Natural killer cell (primary cell): ENCODE measurements at regions not wholly inside any gene's neighbourhood (a gene's known extent, or its start where the extent isn't known, plus 50 kb on each side); places are given as distances from the start of the nearest gene placed in this dataset.

Source experiments
- ATAC-seq, 3 donors: fragments of 150-1000 bp in 2 of 3; fragments of 200-7000 bp in 1 of 3; cut with Tn5 transposase; 1 replicate in 1 of 3; 2 replicates in 2 of 3; pipeline ENCODE4 v1.10.0; 2021; ENCODE audit warnings: mild to moderate bottlenecking in 2 of 3, moderate library complexity in 2 of 3
- DNase-seq, 2 donors: peaks; one replicate each; pipeline versions ENCODE4 v3.0.0 to v3.0.0-alpha.2; 2013 to 2021; ENCODE audit warnings: mixed read lengths in 1 of 2
- H3K27ac ChIP-seq: one replicate; pipeline ENCODE4 v1.5.1; 2013; ENCODE audit warnings: mild to moderate bottlenecking, low read length
- H3K27me3 ChIP-seq: one replicate; pipeline ENCODE4 v1.6.1; 2013; ENCODE audit warnings: low read length; ENCODE audit not compliant: control insufficient read depth, insufficient read depth
- H3K36me3 ChIP-seq: one replicate; pipeline ENCODE4 v1.6.1; 2013; ENCODE audit warnings: low read length; ENCODE audit not compliant: control insufficient read depth, insufficient read depth
- H3K4me1 ChIP-seq: one replicate; pipeline ENCODE4 v1.6.1; 2013; ENCODE audit warnings: low read length; ENCODE audit not compliant: control insufficient read depth, insufficient read depth
- H3K4me3 ChIP-seq: one replicate; pipeline ENCODE4 v1.5.1; 2013; ENCODE audit warnings: low read length
- H3K9me3 ChIP-seq: one replicate; pipeline ENCODE4 v1.6.1; 2013; ENCODE audit warnings: low read length; ENCODE audit not compliant: control insufficient read depth, insufficient read depth
- H3K27ac Mint-ChIP-seq, 2 donors: one replicate each; pipeline ENCODE4 v1.8.0; 2022; ENCODE audit warnings: mild to moderate bottlenecking in 2 of 2, mixed read lengths in 2 of 2, moderate library complexity in 1 of 2
- H3K27me3 Mint-ChIP-seq, 2 donors: one replicate each; pipeline ENCODE4 v1.8.0; 2022; ENCODE audit warnings: low read depth in 2 of 2, mixed read lengths in 2 of 2
- H3K36me3 Mint-ChIP-seq: one replicate; pipeline ENCODE4 v1.8.0; 2022; ENCODE audit warnings: mixed read lengths
- H3K4me1 Mint-ChIP-seq, 2 donors: one replicate each; pipeline ENCODE4 v1.8.0; 2022; ENCODE audit warnings: mixed read lengths in 2 of 2
- H3K4me3 Mint-ChIP-seq: one replicate; pipeline ENCODE4 v1.8.0; 2022; ENCODE audit warnings: mild to moderate bottlenecking, moderate library complexity, mixed read lengths
- H3K9me3 Mint-ChIP-seq, 2 donors: one replicate each; pipeline ENCODE4 v1.8.0; 2022; ENCODE audit warnings: mixed read lengths in 2 of 2
- WGBS: methylation state at CpG from one replicate; pipeline ENCODE4 v1.1.7; 2013; ENCODE audit warnings: missing lambda C conversion rate; ENCODE audit not compliant: insufficient coverage; 5-methylcytosine and 5-hydroxymethylcytosine counted together
- intact Hi-C: fragments of 100-400 bp; cut with micrococcal nuclease; formaldehyde crosslinking; loops from one replicate; pipeline ENCODE4 v1.14.2; 2022
- TF ChIP-seq, protein P1 (sequence below): fragments of 200-600 bp; IDR thresholded peaks from one replicate; pipeline ENCODE4 v1.8.0; 2022; ENCODE audit warnings: antibody characterized with exemption

DNA sequence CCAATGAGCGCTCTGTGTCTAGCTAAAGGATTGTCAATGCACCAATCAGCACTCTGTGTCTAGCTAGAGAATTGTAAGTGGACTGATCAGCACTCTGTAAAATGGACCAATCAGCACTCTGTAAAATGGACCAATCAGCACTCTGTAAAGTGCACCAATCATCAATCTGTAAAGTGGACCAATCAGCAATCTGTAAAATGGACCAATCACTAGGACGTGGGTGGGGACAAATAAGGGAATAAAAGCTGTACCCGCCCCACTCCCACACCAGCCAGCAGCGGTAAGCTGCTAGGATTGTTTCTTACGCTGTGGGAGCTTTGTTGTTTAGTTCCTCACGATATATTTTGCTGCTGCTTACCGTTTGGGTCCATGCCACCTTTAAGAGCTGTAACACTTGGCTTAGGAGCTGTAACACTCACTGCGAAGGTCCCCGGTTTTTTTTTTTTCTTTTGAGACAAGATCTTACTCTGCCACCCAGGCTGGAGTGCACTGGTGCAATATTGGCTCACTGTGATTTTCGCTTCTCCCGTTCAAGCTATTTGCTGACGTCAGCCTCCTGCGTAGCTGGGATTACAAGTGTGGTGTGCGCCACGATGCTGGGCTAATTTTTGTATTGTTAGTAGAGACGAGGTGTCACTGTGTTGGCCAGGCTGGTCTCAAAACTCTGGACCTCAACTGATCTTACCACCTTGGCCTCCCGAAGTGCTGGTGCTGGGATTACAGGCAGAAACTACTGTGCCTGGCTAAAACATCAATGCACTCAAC is 184.8 kb downstream of the PTPN20 start:
- 93% methylated on average over 17 of the region's 17 CpGs for WGBS
- no peak for ATAC-seq

DNA sequence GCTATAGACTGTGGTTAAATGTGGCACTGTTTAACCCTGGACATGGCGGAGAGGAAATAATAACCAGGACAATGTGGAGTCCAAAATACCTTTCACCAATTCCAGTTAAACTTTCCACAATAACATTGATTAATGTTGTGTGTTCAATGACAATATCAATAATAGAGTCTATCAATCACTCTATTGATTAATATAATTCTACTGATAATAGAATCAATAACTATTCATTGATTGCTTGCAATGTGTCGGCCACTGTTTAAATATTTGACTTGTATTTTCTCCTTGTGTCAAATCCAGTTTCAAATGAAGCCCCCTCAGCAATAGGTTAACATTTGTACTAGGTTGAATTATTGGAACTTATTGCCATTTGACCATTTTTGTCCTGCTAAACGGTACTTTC is 187.0 kb downstream of the PTPN20 start:
- H3K27ac Mint-ChIP-seq, result no peak overlapping the region
- no peaks in the 10 kb centered on the region for H3K36me3 Mint-ChIP-seq
- H3K4me1 Mint-ChIP-seq, result no peaks in the 10 kb centered on the region
- H3K4me3 ChIP-seq, result no peak overlapping the region
- no peaks in the 10 kb centered on the region for H3K4me1 ChIP-seq
- 100% methylated on average over 1 of the region's 3 CpGs for WGBS
- H3K27ac ChIP-seq, result no peak overlapping the region
- peaks cover 2% of the 10 kb centered on the region for H3K9me3 ChIP-seq
- intact Hi-C loops, result no loop called here
- no peak overlapping the region for H3K4me3 Mint-ChIP-seq
- no peaks in the 10 kb centered on the region for H3K27me3 ChIP-seq
- peaks cover 0 to 8% of the 10 kb centered on the region in 2 donors for H3K27me3 Mint-ChIP-seq
- DNase-seq (no peak), ATAC-seq (no peak)
- no peaks in the 10 kb centered on the region for H3K36me3 ChIP-seq
- TF ChIP-seq, protein P1, sequence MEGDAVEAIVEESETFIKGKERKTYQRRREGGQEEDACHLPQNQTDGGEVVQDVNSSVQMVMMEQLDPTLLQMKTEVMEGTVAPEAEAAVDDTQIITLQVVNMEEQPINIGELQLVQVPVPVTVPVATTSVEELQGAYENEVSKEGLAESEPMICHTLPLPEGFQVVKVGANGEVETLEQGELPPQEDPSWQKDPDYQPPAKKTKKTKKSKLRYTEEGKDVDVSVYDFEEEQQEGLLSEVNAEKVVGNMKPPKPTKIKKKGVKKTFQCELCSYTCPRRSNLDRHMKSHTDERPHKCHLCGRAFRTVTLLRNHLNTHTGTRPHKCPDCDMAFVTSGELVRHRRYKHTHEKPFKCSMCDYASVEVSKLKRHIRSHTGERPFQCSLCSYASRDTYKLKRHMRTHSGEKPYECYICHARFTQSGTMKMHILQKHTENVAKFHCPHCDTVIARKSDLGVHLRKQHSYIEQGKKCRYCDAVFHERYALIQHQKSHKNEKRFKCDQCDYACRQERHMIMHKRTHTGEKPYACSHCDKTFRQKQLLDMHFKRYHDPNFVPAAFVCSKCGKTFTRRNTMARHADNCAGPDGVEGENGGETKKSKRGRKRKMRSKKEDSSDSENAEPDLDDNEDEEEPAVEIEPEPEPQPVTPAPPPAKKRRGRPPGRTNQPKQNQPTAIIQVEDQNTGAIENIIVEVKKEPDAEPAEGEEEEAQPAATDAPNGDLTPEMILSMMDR, result no peak
- no peaks in the 10 kb centered on the region for H3K9me3 Mint-ChIP-seq

More for the DNA sequence above, 184.8 kb downstream of the PTPN20 start:
- no peak overlapping the region for H3K4me3 ChIP-seq
- H3K9me3 ChIP-seq, result no peaks in the 10 kb centered on the region
- peaks cover 0 to 8% of the 10 kb centered on the region in 2 donors for H3K27me3 Mint-ChIP-seq
- H3K4me3 Mint-ChIP-seq, result no peak overlapping the region
- H3K27ac ChIP-seq, result no peak overlapping the region
- intact Hi-C loops, result no loop called here
- H3K4me1 ChIP-seq, result no peaks in the 10 kb centered on the region
- H3K36me3 Mint-ChIP-seq, result no peaks in the 10 kb centered on the region
- no peaks in the 10 kb centered on the region for H3K36me3 ChIP-seq
- TF ChIP-seq, protein P1, result no peak
- DNase-seq, result no peak
- no peaks in the 10 kb centered on the region for H3K27me3 ChIP-seq
- no peaks in the 10 kb centered on the region for H3K9me3 Mint-ChIP-seq
- no peaks in the 10 kb centered on the region for H3K4me1 Mint-ChIP-seq
- H3K27ac Mint-ChIP-seq, result no peak overlapping the region

DNA sequence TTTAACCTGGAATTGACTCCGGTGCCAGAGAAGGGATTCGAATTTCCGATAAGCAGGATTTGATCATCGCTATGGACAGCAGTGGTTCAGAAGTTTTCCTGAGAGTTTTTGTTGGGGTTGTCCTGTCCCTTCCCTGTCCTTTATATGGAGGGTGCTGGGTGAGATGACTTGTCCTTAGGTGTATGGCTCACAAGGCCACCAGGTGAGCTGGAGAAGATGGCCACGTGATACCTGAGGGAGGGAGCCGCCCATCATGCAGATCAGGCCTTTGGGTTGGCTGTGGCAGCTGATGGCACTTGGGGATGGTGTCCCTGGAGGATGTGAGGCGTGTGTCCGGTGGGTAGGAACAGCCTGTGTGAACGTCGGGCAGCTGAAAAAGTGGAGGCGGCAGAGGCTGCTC is 187.7 kb downstream of the PTPN20 start:
- WGBS, result 92% methylated on average over 11 of the region's 11 CpGs
- TF ChIP-seq, protein P1, result no peak
- H3K4me1 Mint-ChIP-seq, result no peaks in the 10 kb centered on the region
- no peaks in the 10 kb centered on the region for H3K4me1 ChIP-seq
- H3K27ac ChIP-seq, result no peak overlapping the region
- H3K36me3 ChIP-seq, result no peaks in the 10 kb centered on the region
- H3K27me3 ChIP-seq, result no peaks in the 10 kb centered on the region
- ATAC-seq (no peak), DNase-seq (no peak)
- H3K4me3 Mint-ChIP-seq, result no peak overlapping the region
- H3K4me3 ChIP-seq, result no peak overlapping the region
- H3K27ac Mint-ChIP-seq, result no peak overlapping the region
- no peaks in the 10 kb centered on the region for H3K36me3 Mint-ChIP-seq
- H3K9me3 ChIP-seq, result peaks cover 2% of the 10 kb centered on the region
- intact Hi-C loops, result no loop called here
- no peaks in the 10 kb centered on the region for H3K9me3 Mint-ChIP-seq
- peaks cover 0 to 8% of the 10 kb centered on the region in 2 donors for H3K27me3 Mint-ChIP-seq

DNA sequence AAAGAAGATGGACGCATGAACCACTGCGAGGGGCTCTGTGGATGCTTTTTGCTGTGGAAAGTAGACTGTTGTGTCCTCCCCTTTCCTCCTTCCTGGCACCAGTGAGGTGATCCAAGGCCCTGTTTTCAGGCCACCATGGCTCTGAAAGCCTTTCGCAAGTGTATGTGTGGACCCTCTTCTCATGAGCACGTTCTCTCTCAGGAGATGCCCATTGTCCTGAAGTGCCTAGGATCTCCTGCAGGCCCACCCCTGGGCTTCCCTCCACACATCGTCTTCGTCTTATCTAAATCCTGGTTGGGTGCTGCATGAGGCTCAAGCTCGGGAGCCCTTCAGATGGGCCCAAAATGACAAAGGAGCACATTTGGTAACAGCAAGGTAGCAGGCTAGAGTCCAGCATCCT is 188.2 kb downstream of the PTPN20 start:
- 93% methylated on average over 7 of the region's 7 CpGs for WGBS
- intact Hi-C loops, result no loop called here
- Histone ChIP-seq H3K27ac (no peak overlapping the region), H3K27me3 (no peaks in the 10 kb centered on the region), H3K4me1 (no peaks in the 10 kb centered on the region), H3K4me3 (no peak overlapping the region), H3K36me3 (no peaks in the 10 kb centered on the region), H3K9me3 (peaks cover 2% of the 10 kb centered on the region)
- no peak overlapping the region for H3K27ac Mint-ChIP-seq
- DNase-seq, result no peak
- no peaks in the 10 kb centered on the region for H3K36me3 Mint-ChIP-seq
- H3K9me3 Mint-ChIP-seq, result no peaks in the 10 kb centered on the region
- H3K4me1 Mint-ChIP-seq, result peaks cover 0 to 3% of the 10 kb centered on the region in 2 donors
- TF ChIP-seq, protein P1, result no peak
- ATAC-seq, result no peak
- H3K4me3 Mint-ChIP-seq, result no peak overlapping the region
- H3K27me3 Mint-ChIP-seq, result peaks cover 0 to 4% of the 10 kb centered on the region in 2 donors
